CD4-positive, alpha-beta T cell treated with Interleukin-17A for 1 hour (primary cell): ENCODE measurements at regions not wholly inside any gene's neighbourhood (a gene's known extent, or its start where the extent isn't known, plus 50 kb on each side); places are given as distances from the start of the nearest gene placed in this dataset.
"Not testable (repeated sequence)": the region's sequence is repeated elsewhere in the genome, so short reads cannot be mapped to it uniquely, and the experiment has no call there.

Experiments used
- DNase-seq: peaks from one replicate; pipeline ENCODE4 v3.0.0-alpha.2; 2020

DNA sequence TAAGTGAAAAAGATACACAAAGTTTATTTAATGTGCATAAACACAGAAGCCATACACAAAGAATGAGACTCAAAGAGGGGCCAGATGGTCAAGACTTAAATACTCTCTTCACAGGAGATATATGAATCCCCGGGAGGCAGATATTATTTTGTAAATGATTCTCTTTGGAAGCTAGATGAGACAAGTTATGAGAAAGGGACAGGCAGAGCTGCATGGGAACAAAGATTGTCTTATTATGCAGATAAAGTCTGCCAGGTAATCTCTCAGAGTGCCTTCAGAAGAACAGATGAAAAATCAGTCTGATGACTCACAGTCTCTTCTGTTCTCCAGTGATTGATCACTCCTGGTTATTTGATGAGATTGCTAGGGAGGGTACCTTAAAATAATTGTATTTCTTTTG is 89.0 kb downstream of the NAF1 start:
- DNase-seq, result no peak

DNA sequence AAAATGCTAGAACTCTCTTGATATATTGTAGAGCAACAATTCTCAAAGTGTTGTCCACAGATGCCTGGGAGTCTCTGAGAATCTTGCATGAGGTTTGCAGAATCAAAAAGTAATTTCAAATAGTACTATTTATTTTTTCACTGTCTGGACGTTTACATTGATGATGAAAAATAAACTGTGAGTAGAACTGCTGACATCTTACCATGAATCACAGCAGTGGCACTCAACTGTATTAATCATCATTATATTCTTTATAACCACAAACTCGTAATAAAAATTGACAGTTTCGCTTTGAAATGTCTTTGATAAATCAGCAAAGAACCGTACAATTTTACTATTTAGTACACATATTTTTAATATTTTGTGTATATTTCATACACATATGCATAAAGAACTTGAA is 94.5 kb downstream of the NAF1 start:
- no peak for DNase-seq

DNA sequence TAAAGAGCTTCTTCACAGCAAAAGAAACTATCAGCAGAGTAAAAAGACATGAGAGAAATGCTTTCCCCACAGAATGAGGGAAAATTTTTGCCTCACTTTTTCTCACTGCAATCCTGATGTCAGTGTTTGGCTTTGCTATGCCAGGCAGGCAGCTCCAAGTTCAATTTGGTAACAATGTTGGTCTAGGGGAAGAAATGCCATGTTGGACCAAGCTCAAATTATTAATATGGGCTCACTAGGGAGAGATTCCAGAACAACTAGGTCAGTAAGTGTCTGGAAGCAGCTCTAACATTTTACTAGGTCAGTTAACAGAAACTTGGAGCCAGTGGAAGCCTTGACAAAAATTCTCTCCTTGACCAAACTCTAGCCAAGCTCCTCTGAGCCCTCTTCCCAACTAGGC is 95.4 kb downstream of the NAF1 start:
- no peak for DNase-seq

DNA sequence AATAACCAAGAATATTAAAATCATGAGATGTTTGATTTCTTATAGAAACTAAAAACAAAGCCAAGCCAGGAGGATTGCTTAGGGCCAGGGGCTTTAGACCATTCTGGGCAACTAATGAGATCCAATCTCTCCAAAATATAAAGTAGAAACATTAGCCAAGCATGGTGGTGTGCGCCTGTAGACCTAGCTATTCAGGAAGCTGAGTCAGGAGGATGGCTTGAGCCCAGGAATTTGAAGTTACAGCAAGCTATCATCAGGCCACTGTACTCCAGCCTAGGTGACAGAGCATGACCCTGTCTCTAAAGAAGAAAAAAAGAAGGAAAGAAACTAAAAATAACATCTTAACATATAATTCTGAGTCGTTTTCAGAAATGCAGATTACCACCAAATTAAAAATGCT is 96.7 kb downstream of the NAF1 start:
- no peak for DNase-seq

DNA sequence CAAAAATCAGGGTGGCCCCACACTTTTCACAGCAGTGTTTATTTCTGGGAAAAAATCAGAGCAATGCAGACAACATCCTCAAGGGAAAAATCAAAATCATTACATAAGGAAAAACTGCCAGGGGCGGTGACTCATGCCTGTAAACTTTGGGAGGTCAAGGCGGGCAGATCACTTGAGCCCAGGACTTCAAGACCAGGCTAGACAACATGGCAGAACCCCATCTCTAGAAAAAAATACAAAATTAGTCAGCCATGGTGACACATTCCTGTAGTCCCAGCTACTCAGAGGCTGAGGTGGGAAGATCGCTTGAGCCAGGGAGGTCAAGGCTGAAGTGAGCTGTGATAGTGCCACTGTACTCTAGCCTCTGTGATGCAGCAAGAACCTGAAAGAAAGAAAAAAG is 102.8 kb downstream of the NAF1 start:
- DNase-seq, result no peak

DNA sequence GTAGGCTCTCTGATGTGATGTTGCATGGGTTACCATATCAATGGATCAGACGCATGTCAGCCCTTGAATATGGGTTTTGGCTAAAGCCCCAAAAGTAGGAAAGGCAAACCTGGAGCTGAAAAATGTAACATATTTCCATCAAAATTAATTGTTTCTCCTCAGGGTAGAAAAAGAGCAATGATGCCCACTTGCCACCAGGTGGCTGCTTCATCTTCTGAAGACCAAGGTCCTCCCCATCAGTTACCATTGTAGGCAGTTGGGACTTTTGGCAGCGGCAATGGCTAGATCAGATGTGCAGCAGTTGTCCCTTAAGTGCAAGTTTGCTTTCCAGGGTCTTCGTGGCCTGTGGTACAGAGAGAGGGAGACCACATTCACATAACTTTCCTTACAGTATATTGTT is 118.2 kb downstream of the NAF1 start:
- peak; percentile 3 for DNase-seq

DNA sequence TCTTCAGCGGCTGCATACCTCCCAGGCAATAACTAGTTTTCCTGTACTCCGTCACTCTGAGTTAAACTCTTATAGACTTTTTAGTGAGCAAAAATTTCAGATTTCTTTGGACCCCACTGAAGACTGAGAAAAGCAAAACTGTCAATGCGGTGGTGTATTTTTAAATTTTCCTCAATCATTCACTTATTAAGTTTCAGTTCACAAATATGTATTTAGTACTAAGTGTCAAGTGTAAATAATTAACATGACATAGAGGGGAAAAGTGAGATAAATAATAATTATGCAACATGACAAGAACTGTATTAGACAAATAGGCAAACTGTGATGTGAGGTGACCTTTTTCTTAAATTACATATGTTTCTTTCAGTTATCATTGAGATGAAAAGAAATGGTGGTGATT is 124.4 kb downstream of the NAF1 start:
- DNase-seq, result no peak

DNA sequence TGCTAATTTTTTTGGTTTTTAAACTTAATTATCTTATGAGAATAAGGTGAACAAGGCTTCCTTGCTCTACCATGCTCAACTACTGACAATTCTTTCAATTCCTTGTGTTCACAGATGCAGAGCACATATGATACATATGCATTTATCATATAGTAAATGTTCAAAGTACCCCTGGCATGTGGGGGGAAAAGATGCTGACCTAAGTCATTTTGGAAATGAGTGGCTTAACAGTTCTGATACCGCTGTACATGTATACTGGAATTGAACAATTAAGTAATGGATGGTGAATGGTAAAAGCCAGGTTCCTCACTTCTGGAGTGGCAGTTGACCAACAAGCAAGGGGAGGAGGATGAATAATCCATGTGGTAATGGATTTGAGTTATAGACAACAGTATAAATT is 149.6 kb downstream of the NAF1 start:
- no peak for DNase-seq

DNA sequence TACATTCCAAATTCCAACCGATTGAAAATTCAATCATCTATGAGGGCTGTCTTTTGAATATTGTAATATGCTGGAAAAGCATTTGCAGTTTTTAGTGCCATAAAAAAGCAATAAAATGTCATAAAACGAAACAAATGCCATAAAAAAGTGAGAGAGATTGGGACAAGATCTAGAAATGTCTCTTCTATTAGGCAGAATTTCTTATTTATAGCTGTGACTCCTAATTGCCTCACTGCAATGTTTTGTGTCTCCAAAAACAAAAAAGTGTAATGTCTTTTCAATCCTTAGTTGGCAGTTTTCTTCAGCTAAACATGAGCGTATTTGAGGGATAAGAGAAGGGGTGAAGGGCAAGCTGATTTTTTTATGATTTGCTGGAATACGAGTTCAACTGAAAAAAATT is 153.9 kb downstream of the NAF1 start:
- no peak for DNase-seq

DNA sequence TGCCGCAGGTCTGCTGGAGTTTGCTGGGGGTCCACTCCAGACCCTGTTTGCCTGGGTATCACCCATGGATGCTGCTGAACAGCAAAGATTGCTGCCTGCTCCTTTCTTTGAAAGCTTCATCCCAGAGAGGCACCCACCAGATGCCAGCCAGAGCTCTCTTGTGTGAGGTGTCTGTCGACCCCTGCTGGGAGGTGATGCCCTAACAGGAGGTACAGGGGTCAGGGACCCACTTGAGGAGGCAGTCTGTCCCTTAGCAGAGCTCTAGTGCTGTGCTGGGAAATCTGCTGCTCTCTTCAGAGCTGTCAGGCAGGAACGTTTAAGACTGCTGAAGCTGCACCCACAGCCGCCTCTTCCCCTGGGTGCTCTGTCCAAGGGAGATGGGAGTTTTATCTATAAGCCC is 162.7 kb downstream of the NAF1 start:
- DNase-seq, result no peak

DNA sequence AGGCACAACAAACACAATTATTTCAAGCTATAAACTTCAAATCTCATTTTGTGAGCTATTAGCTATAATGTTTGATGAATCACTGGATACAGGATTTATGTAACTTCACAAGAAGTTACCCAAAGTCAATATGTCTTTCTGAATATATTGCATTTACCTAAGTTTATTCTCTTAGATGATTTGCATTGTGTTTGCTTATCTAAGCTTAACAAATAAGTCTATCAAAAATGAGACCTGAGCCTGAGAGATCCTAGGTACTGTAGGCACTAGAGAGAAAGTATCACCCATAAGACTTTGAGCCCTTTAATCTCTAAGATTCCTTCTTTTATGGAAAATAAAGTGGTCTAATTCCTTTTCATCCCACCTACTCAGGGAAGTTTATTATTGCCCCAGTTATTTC is 178.2 kb downstream of the NAF1 start:
- DNase-seq, result no peak

DNA sequence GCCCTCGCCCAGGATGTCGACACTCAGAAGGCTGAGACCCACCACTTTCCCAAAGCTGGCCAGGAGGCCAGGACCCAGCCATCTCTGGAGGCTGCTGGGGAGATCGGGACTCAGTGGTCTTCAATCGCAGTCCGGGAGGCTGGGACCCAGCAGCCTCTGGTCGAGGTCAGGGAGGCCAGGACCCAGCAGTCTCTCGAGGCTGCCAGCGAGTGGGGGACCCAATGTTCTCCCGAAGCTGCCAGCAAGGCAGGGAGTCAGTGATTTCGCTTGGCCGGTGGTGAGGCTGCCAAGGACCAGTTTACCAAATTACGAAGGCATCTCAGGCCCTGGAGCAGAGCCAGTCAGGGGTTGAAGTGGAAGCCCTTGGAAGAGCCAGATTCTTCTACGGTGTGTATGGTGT is 181.6 kb downstream of the NAF1 start:
- no peak for DNase-seq

DNA sequence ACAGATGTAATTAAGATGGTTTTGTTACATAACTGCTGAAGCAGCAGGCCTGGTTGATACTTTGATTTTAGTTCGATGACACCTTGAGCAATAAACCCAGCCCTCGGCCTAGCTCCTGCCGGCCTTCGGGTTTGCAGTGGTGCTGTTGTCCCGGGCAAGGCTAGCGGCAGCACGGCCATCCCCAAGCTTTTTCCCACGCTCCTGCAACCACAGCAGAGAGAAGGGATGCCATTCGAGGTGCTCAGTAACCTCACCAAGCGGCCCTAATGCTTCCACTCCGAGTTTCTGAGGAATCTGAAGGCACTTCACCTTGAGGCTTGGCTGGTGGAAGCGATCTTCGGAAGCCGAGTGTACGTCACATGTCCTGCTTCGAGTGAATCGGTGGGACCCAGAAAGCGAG is 182.1 kb downstream of the NAF1 start:
- DNase-seq, result no peak

DNA sequence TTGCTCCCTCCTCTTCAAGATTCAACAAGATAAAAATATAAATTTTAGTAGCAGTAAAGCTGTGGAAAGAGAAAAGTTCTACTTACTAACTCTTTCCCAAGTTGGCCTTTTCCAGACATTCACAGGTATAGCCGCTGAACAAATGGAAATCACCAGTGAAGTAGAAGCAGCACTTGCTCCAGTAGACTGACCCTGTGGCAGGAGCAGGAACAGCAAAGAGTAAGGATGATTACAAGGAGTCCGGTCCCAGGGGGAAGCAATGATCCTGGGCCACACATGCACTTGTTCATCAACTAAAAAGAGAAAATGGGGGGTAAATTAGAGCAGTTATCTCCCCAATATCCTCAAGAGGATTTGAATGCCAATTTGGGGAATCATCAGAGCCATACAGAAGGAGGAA is 184.9 kb downstream of the NAF1 start:
- DNase-seq, result no peak

DNA sequence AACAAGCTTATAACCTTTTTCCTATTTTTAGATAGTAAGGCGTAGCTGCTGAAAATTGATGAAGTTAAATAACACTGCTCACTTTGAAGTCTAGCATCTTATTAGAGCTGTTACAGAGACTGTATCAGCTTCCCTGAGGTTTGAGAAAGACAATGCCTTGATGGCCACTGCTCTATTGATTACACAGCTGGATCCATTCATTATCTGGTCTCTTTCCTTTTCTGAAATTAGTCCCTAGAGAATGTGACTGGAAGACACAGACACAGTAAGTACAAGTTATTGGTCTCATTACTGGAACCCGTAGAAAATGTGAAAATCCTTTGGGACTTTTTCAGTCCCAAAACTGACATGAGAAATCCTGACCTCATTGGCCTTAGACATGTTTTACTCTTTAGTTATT is 188.3 kb downstream of the NAF1 start:
- no peak for DNase-seq

DNA sequence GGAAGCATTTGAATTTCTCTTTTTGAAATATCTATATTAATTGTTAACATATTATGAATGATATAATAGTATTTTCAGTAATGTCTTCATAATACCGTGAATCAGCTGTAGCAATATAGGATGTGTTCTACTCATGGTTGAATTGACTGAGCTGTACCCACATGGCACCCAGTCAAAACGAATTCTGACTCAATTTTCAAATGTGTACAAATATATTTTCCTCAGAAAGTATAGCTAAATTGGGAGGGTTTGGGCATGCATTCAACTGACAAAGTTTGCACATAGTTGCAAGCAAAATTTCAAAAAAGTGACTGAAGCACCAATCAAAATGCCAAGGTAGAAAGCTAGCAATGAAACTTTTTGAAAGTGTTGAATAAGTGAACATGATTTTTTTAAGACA is 188.9 kb downstream of the NAF1 start:
- DNase-seq, result no peak

DNA sequence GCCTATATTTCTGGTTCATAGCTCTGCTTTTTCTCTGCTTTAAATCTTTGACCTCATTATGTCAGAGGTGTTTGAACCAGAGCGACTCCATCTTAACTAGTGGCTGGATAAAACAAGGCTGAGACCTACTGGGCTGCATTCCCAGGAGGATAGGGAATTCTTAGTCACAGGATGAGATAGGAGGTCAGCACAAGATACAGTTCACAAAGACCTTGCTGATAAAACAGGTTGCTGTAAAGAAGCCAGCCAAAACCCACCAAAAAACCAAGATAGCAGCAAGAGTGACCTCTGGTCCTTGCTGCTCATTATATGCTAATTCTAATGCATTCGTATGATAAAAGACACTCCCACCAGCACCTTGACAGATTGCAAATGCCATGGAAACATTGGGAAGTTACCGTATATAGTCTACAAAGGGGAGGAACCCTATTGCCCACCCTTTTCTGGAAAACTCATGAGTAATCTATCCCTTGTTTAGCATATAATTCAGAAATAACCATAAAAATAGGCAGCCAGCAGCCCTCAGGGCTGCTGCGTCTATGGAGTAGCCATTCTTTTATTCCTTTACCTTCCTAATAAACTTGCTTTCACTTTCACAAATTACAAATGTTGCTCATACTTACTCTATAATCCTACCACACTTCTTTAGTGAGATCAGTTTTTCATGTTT is 193.9 kb downstream of the NAF1 start:
- no peak for DNase-seq

DNA sequence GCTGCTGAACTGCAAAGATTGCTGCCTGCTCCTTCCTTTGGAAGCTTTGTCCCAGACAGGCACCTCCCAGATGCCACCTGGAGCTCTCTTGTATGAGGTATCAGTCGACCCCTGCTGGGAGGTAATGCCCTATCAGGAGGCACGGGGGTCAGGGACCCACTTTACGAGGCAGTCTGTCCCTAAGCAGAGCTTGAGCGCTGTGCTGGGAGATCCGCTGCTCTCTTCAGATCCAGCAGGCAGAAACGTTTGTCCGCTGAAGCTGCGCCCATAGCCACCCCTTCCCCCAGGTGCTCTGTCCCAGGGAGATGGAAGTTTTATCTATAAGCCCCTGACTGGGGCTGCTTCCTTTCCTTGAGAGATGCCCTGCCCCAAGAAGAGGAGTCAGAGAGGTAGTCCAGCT is 197.5 kb downstream of the NAF1 start:
- DNase-seq, result no peak

DNA sequence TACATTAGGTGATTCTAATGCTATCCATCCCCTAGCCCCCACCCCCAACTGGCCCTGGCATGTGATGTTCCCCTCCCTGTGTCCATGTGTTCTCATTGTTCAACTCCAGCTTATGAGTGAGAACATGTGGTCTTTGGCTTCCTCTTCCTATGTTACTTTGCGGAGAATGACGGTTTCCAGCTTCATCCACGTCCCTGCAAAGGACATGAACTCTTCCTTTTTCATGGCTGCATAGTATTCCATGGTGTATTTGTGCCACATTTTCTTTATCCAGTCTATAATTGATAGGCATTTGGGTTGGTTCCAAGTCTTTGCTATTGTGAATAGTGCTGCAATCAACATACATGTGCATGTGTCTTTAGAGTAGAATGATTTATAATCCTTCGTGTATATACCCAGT is 200.7 kb downstream of the NAF1 start:
- DNase-seq, result not testable (repeated sequence)

DNA sequence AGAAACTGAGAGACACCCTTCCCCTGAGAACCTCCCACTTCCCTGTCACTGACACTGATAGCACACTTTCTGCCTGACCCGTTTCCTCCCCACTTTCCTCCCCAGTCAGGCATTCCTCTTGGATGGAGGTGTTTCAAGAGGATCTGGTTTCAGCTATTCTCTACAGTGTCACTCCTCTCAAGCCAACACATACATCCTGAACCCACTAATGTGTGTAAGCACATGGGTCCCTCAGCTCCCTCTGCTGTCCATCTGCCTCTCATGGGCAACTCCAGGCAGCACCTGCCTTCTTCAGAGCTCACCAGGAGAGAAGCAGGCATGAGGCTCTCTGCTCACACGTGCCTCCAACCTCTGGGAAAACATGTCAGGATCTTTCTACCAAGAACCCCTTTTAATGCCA is 207.6 kb downstream of the NAF1 start:
- no peak for DNase-seq

DNA sequence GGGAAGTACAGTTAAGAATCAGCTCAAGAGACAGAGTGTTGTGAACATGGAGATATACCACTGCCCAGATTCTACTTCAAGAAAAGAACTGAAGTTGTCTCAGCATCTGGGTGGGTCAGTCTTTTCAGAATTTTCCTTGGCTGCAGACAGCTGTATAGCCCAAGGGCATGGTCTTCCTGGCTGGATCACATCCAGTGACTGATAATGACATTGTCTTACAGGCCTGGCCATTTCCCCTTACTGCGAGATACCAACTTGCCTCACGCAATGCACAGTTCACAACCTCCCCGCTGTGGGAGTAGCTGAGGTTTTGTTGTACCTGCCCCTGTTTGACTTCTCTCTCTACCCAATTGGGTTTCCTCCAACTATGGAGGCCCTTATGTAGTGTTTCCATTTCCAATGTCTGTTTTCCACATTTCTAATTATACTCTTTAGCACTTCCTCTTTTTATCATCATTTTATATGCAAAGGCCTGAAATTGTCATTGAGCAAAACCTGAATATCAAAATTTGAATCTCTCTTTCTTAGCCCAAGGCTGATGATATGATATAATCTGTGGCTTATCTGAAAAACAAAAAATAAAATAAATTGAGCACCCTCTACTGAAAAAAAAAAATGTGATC is 209.1 kb downstream of the NAF1 start:
- no peak for DNase-seq

DNA sequence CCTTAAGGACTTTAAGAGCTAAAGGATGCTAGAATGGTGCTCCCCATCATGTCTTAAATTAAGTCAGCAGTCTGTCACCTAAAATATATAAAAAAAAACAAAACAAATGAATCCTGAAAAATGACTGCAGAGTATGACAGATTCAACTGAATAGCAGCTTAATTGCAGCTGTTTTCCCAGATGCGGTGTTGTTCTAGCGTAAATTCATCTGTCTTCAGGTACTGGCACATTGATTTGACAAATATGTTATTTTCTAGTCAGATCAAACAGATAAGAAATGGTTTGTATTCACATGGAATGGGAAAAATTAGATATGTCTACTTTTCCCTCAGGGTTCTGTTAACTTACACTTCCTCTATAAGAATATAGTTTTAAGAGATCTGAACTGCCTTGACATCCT is 211.7 kb downstream of the NAF1 start:
- DNase-seq, result no peak

DNA sequence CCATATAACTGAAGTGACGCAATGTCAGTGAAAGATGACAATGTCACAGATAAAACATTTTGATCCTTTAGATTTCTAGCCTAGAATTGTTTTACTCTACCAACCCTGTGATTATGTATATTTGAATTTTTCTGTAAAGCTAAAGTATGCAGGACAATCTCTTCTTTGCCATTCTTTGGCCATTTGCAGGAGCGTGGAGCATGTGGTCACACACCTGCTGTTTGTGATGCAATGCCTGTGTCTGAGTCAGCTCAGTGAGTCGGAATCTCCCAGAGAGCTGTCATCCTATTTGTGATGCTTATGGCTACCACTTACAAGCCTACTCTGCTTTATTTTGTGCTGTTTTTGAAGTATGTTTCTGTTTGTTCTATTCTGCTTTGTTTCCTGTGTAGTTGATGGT is 214.5 kb downstream of the NAF1 start:
- no peak for DNase-seq

DNA sequence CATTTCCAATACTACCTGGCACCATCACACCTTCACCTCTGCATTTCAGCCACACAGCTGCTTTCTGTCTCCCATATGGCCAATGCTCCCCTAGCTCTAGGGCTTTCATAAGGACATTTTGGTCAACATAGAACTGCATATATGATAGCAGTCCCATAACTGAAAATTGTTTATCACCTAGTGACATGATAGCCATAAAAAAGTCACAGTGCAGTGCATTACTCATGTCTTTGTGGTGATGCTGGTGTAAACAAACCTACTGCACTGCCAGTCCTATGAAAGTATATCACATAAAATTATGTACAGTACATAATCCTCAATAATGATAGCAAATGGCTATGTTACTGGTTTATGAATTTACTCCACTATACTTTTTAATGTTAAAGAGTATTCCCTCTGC is 221.0 kb downstream of the NAF1 start:
- no peak for DNase-seq

DNA sequence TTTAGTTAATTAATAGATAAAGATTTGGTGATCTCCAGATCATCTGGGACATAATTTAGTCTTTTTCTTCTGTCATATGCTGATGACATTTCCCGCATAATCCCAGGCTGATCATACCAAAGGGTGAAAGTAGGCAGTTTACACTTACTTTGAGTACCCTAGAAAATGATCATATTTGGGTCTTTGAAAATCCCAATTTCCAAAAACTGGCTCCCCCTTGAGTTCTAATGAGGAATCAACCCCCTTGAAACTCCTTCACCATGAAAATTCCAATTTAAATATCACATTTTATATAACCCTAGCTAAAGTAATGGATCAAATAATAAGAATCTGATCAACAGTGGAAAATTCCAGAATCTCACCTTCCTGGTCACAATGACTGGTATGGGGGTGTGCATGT is 223.4 kb downstream of the NAF1 start:
- no peak for DNase-seq
